HUES64 (cell line): ENCODE measurements at regions not wholly inside any gene's neighbourhood (a gene's known extent, or its start where the extent isn't known, plus 50 kb on each side); places are given as distances from the start of the nearest gene placed in this dataset.

Experiments
- H3K27ac ChIP-seq: 2 replicates; pipeline ENCODE4 v1.7.0; 2013; ENCODE audit warnings: low read depth, low read length, inconsistent platforms
- H3K27me3 ChIP-seq: 2 replicates; pipeline ENCODE4 v1.6.1; 2013; ENCODE audit warnings: mild to moderate bottlenecking, low read length; ENCODE audit not compliant: insufficient read depth
- H3K36me3 ChIP-seq: 2 replicates; pipeline ENCODE4 v1.6.1; 2013; ENCODE audit warnings: mild to moderate bottlenecking, low read length; ENCODE audit not compliant: insufficient read depth
- H3K4me1 ChIP-seq: 2 replicates; pipeline ENCODE4 v1.6.1; 2013; ENCODE audit warnings: mild to moderate bottlenecking, low read length, moderate library complexity; ENCODE audit not compliant: insufficient read depth
- H3K4me3 ChIP-seq: 2 replicates; pipeline ENCODE4 v1.5.1; 2013; ENCODE audit warnings: mild to moderate bottlenecking, low read length, moderate library complexity
- H3K9ac ChIP-seq: 2 replicates; pipeline ENCODE4 v1.6.1; 2013; ENCODE audit warnings: mild to moderate bottlenecking, low read depth, low read length
- H3K9me3 ChIP-seq: 2 replicates; pipeline ENCODE4 v1.6.1; 2013; ENCODE audit warnings: low read depth, low read length; ENCODE audit not compliant: insufficient read depth
- WGBS: fragments of 150-250, 120-280 bp; methylation state at CpG from one replicate; pipeline ENCODE4 v1.1.7; 2013; ENCODE audit warnings: missing lambda C conversion rate; 5-methylcytosine and 5-hydroxymethylcytosine counted together

GRCh38 chr18:33959609-33960008 lies 265.1 kb downstream of the NOL4 start:
- Histone ChIP-seq H3K4me1 (no peaks in the 10 kb centered on the region), H3K9me3 (no peaks in the 10 kb centered on the region), H3K9ac (no peak overlapping the region), H3K27me3 (no peaks in the 10 kb centered on the region), H3K36me3 (no peaks in the 10 kb centered on the region), H3K4me3 (no peak overlapping the region), H3K27ac (no peak overlapping the region)
- 81% methylated on average over 1 of the region's 2 CpGs for WGBS

GRCh38 chr18:33957707-33958106 lies 267.0 kb downstream of the NOL4 start:
- Histone ChIP-seq H3K27me3 (no peaks in the 10 kb centered on the region), H3K4me3 (no peak overlapping the region), H3K9me3 (no peaks in the 10 kb centered on the region), H3K4me1 (no peaks in the 10 kb centered on the region), H3K9ac (no peak overlapping the region), H3K36me3 (no peaks in the 10 kb centered on the region), H3K27ac (no peak overlapping the region)
- WGBS = 94% methylated on average over 5 of the region's 5 CpGs

GRCh38 chr18:33951031-33951430 lies 273.7 kb downstream of the NOL4 start:
- H3K9ac ChIP-seq = no peak overlapping the region
- H3K9me3 ChIP-seq = no peaks in the 10 kb centered on the region
- no peaks in the 10 kb centered on the region for H3K36me3 ChIP-seq
- no peak overlapping the region for H3K4me3 ChIP-seq
- H3K27me3 ChIP-seq = no peaks in the 10 kb centered on the region
- 91% methylated on average over 1 of the region's 1 CpG for WGBS
- H3K27ac ChIP-seq = no peak overlapping the region
- H3K4me1 ChIP-seq = no peaks in the 10 kb centered on the region

GRCh38 chr18:33946336-33946735 lies 278.4 kb downstream of the NOL4 start:
- Histone ChIP-seq H3K27me3 (no peaks in the 10 kb centered on the region), H3K9me3 (no peaks in the 10 kb centered on the region), H3K27ac (no peak overlapping the region), H3K36me3 (no peaks in the 10 kb centered on the region), H3K4me3 (no peak overlapping the region), H3K4me1 (no peaks in the 10 kb centered on the region), H3K9ac (no peak overlapping the region)
- no CpG with 5 or more reads among the region's 1 CpG for WGBS

- Histone ChIP-seq H3K9me3 (no peaks in the 10 kb centered on the region), H3K4me1 (no peaks in the 10 kb centered on the region), H3K4me3 (no peak overlapping the region), H3K27me3 (no peaks in the 10 kb centered on the region), H3K9ac (no peak overlapping the region), H3K36me3 (no peaks in the 10 kb centered on the region), H3K27ac (no peak overlapping the region)
Measured at GRCh38 chr18:33944493-33944892, 280.2 kb downstream of the NOL4 start.

- Histone ChIP-seq H3K27ac (no peak overlapping the region), H3K9ac (no peak overlapping the region), H3K9me3 (no peaks in the 10 kb centered on the region), H3K4me3 (no peak overlapping the region), H3K4me1 (no peaks in the 10 kb centered on the region), H3K27me3 (no peaks in the 10 kb centered on the region), H3K36me3 (no peaks in the 10 kb centered on the region)
Measured at GRCh38 chr18:33937270-33937816, 287.4 kb downstream of the NOL4 start.

GRCh38 chr18:33934258-33934657 lies 290.5 kb downstream of the NOL4 start:
- H3K36me3 ChIP-seq = no peaks in the 10 kb centered on the region
- no CpG with 5 or more reads among the region's 1 CpG for WGBS
- H3K27ac ChIP-seq = no peak overlapping the region
- no peaks in the 10 kb centered on the region for H3K9me3 ChIP-seq
- H3K4me1 ChIP-seq = no peaks in the 10 kb centered on the region
- no peak overlapping the region for H3K9ac ChIP-seq
- no peaks in the 10 kb centered on the region for H3K27me3 ChIP-seq
- no peak overlapping the region for H3K4me3 ChIP-seq

GRCh38 chr18:33928231-33928630 lies 296.5 kb downstream of the NOL4 start:
- H3K4me3 ChIP-seq = no peak overlapping the region
- no peak overlapping the region for H3K9ac ChIP-seq
- H3K4me1 ChIP-seq = no peaks in the 10 kb centered on the region
- no peaks in the 10 kb centered on the region for H3K36me3 ChIP-seq
- H3K27me3 ChIP-seq = no peaks in the 10 kb centered on the region
- no peak overlapping the region for H3K27ac ChIP-seq
- WGBS = 94% methylated on average over 3 of the region's 3 CpGs
- no peaks in the 10 kb centered on the region for H3K9me3 ChIP-seq

- H3K4me1 ChIP-seq = no peaks in the 10 kb centered on the region
- no peaks in the 10 kb centered on the region for H3K36me3 ChIP-seq
- H3K9ac ChIP-seq = no peak overlapping the region
- 94% methylated on average over 2 of the region's 3 CpGs for WGBS
- no peaks in the 10 kb centered on the region for H3K27me3 ChIP-seq
- H3K9me3 ChIP-seq = no peaks in the 10 kb centered on the region
- no peak overlapping the region for H3K27ac ChIP-seq
- no peak overlapping the region for H3K4me3 ChIP-seq
Measured at GRCh38 chr18:33924576-33924975, 300.1 kb downstream of the NOL4 start.

- 90% methylated on average over 3 of the region's 3 CpGs for WGBS
- H3K36me3 ChIP-seq = no peaks in the 10 kb centered on the region
- no peaks in the 10 kb centered on the region for H3K4me1 ChIP-seq
- H3K4me3 ChIP-seq = no peak overlapping the region
- H3K27ac ChIP-seq = no peak overlapping the region
- H3K27me3 ChIP-seq = no peaks in the 10 kb centered on the region
- no peak overlapping the region for H3K9ac ChIP-seq
- no peaks in the 10 kb centered on the region for H3K9me3 ChIP-seq
Measured at GRCh38 chr18:33923980-33924379, 300.7 kb downstream of the NOL4 start.

- WGBS = no CpG with 5 or more reads among the region's 3 CpGs
- H3K4me3 ChIP-seq = no peak overlapping the region
- H3K4me1 ChIP-seq = no peaks in the 10 kb centered on the region
Measured at GRCh38 chr18:33918571-33918970, 306.1 kb downstream of the NOL4 start.

GRCh38 chr18:33916200-33916599 lies 308.5 kb downstream of the NOL4 start:
- Histone ChIP-seq H3K27me3 (no peaks in the 10 kb centered on the region), H3K27ac (no peak overlapping the region), H3K9ac (no peak overlapping the region), H3K9me3 (no peaks in the 10 kb centered on the region), H3K4me1 (no peaks in the 10 kb centered on the region), H3K36me3 (no peaks in the 10 kb centered on the region), H3K4me3 (no peak overlapping the region)
- 75% methylated on average over 4 of the region's 4 CpGs for WGBS

More at GRCh38 chr18:33918571-33918970, 306.1 kb downstream of the NOL4 start:
- no peaks in the 10 kb centered on the region for H3K9me3 ChIP-seq
- no peak overlapping the region for H3K27ac ChIP-seq
- H3K27me3 ChIP-seq = no peaks in the 10 kb centered on the region
- H3K9ac ChIP-seq = no peak overlapping the region
- H3K36me3 ChIP-seq = no peaks in the 10 kb centered on the region
